T-cell (primary cell): ENCODE measurements at regions not wholly inside any gene's neighbourhood (a gene's known extent, or its start where the extent isn't known, plus 50 kb on each side); places are given as distances from the start of the nearest gene placed in this dataset.
"Not testable (repeated sequence)": the region's sequence is repeated elsewhere in the genome, so short reads cannot be mapped to it uniquely, and the experiment has no call there.

Experiments
- ATAC-seq, 4 experiments: fragments of 200-7000 bp in 3 of 4; fragments of 150-1000 bp in 1 of 4; cut with Tn5 transposase; replicated peaks in 1 of 4; 1 replicate in 3 of 4; 2 replicates in 1 of 4; pipeline ENCODE4 v1.10.0; 2021; ENCODE audit warnings: moderate library complexity in 3 of 4, mild to moderate bottlenecking in 2 of 4, moderate number of reproducible peaks in 1 of 4
- CTCF ChIA-PET, 2 donors: fragments of 300-600 bp; sonication (Branson Sonifier 250); formaldehyde crosslinking; loops; one replicate each; lab custom pipeline; 2022; ENCODE audit warnings: antibody characterized with exemption in 2 of 2; lab: Charles Lee
- POLR2A ChIA-PET, 2 donors: fragments of 300-600 bp; sonication (Branson Sonifier 250); formaldehyde crosslinking; loops; one replicate each; lab custom pipeline; 2022; ENCODE audit warnings: antibody characterized with exemption in 2 of 2; lab: Charles Lee
- DNase-seq, 35 experiments: peaks; one replicate each; pipeline versions ENCODE4 v3.0.0 to v3.0.0-alpha.2; 2013 to 2023
- H3K27ac ChIP-seq: one replicate; pipeline ENCODE4 v1.5.1; 2013; ENCODE audit warnings: low read length
- H3K27me3 ChIP-seq, 2 experiments: replicated peaks in 1 of 2; 1 replicate in 1 of 2; 2 replicates in 1 of 2; pipeline versions ENCODE4 v1.6.1 to v1.7.0; 2013; ENCODE audit warnings: low read length in 1 of 2, mixed read lengths in 1 of 2; ENCODE audit not compliant: control insufficient read depth in 2 of 2, insufficient read depth in 2 of 2; ENCODE audit errors: extremely low read depth in 1 of 2
- H3K36me3 ChIP-seq, 2 donors: 1 replicate in 1 of 2; 2 replicates in 1 of 2; pipeline versions ENCODE4 v1.6.1 to v1.7.0; 2013; ENCODE audit warnings: low read length in 1 of 2; ENCODE audit not compliant: control insufficient read depth in 2 of 2, insufficient read depth in 1 of 2; ENCODE audit errors: extremely low read depth in 1 of 2
- H3K4me1 ChIP-seq, 2 experiments: 1 replicate in 1 of 2; 2 replicates in 1 of 2; pipeline versions ENCODE4 v1.6.1 to v1.7.0; 2013; ENCODE audit warnings: low read length in 2 of 2, mixed read lengths in 1 of 2; ENCODE audit not compliant: insufficient read depth in 2 of 2, control insufficient read depth in 1 of 2; ENCODE audit errors: extremely low read depth in 1 of 2
- H3K4me3 ChIP-seq, 2 donors: 1 replicate in 1 of 2; 2 replicates in 1 of 2; pipeline versions ENCODE4 v1.5.1 to v1.7.0; 2013; ENCODE audit warnings: mild to moderate bottlenecking in 2 of 2, low read length in 1 of 2, moderate library complexity in 1 of 2; ENCODE audit not compliant: control insufficient read depth in 1 of 2; ENCODE audit errors: extremely low read depth in 1 of 2
- H3K9me3 ChIP-seq: 2 replicates; pipeline ENCODE4 v1.7.0; 2013
- H3K27ac Mint-ChIP-seq, 2 donors: one replicate each; pipeline ENCODE4 v1.8.0; 2020 to 2021; ENCODE audit warnings: mild to moderate bottlenecking in 2 of 2, mixed read lengths in 2 of 2
- H3K27me3 Mint-ChIP-seq, 2 donors: one replicate each; pipeline ENCODE4 v1.8.0; 2021 to 2022; ENCODE audit warnings: mixed read lengths in 2 of 2
- H3K36me3 Mint-ChIP-seq: one replicate; pipeline ENCODE4 v1.8.0; 2021; ENCODE audit warnings: mixed read lengths
- H3K4me1 Mint-ChIP-seq, 3 donors: one replicate each; pipeline ENCODE4 v1.8.0; 2020 to 2022; ENCODE audit warnings: mixed read lengths in 3 of 3, mild to moderate bottlenecking in 1 of 3
- H3K4me3 Mint-ChIP-seq, 3 donors: one replicate each; pipeline ENCODE4 v1.8.0; 2020 to 2022; ENCODE audit warnings: mild to moderate bottlenecking in 3 of 3, mixed read lengths in 3 of 3, moderate library complexity in 3 of 3
- H3K9me3 Mint-ChIP-seq, 3 donors: one replicate each; pipeline ENCODE4 v1.8.0; 2020 to 2022; ENCODE audit warnings: mixed read lengths in 3 of 3
- WGBS: methylation state at CpG from one replicate; pipeline ENCODE4 v1.1.5; 2013; ENCODE audit warnings: missing lambda C conversion rate; ENCODE audit not compliant: insufficient coverage; 5-methylcytosine and 5-hydroxymethylcytosine counted together

DNA sequence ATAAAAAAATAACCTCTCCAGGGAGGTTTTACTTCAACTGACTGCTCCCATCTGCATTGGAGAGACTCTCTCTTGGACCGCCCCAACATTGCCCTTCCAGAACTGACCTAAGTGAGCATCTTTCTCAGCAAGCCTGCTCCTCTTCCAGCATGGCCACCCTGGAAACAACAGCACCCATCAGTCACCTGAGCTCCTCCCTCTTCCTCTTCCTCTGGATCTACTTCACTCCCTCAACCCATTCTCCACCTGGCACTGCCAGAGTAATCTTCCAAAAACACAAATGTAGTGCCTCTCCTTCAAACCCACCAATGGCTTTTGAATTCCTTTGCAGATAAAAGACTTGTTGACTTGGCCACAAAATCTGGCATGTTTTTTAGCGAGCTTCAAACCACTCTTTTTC lies 128.8 kb upstream of the NR2F2 start:
- H3K27ac ChIP-seq = no peak overlapping the region
- no peak overlapping the region for H3K4me3 ChIP-seq
- POLR2A ChIA-PET = no interaction called here
- 81% methylated on average over 2 of the region's 2 CpGs for WGBS
- CTCF ChIA-PET = no interaction called here
- H3K27me3 Mint-ChIP-seq = peaks cover 17 to 19% of the 10 kb centered on the region in 2 donors
- H3K9me3 ChIP-seq = no peaks in the 10 kb centered on the region
- no peaks in the 10 kb centered on the region for H3K36me3 ChIP-seq
- H3K4me1 ChIP-seq = no peaks in the 10 kb centered on the region
- ATAC-seq (no peak), DNase-seq (no peak)
- H3K9me3 Mint-ChIP-seq = peaks cover 0 to 12% (median 10%) of the 10 kb centered on the region in 3 donors
- H3K4me1 Mint-ChIP-seq = no peaks in the 10 kb centered on the region
- no peak overlapping the region for H3K27ac Mint-ChIP-seq
- H3K4me3 Mint-ChIP-seq = no peak overlapping the region
- peaks cover 0 to 4% of the 10 kb centered on the region in 2 experiments for H3K27me3 ChIP-seq
- no peaks in the 10 kb centered on the region for H3K36me3 Mint-ChIP-seq

DNA sequence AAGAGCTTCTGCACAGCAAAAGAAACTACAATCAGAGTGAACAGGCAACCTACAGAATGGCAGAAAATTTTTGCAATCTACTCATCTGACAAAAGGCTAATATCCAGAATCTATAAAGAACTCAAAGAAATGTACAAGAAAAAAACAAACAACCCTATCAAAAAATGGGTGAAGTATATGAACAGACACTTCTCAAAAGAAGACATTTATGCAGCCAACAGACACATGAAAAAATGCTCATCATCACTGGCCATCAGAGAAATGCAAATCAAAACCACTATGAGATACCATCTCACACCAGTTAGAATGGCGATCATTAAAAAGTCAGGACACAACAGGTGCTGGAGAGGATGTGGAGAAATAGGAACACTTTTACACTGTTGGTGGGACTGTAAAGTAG lies 124.9 kb upstream of the NR2F2 start:
- H3K27ac Mint-ChIP-seq, H3K9me3 ChIP-seq, H3K36me3 Mint-ChIP-seq, H3K4me3 Mint-ChIP-seq, H3K36me3 ChIP-seq, CTCF ChIA-PET, H3K27me3 Mint-ChIP-seq, H3K27me3 ChIP-seq, H3K4me3 ChIP-seq, POLR2A ChIA-PET, H3K4me1 Mint-ChIP-seq, ATAC-seq, H3K27ac ChIP-seq, DNase-seq, H3K4me1 ChIP-seq: not testable (repeated sequence)
- H3K9me3 Mint-ChIP-seq = peaks cover 0 to 18% (median 12%) of the 10 kb centered on the region in 3 donors
- no CpG with 5 or more reads among the region's 1 CpG for WGBS

DNA sequence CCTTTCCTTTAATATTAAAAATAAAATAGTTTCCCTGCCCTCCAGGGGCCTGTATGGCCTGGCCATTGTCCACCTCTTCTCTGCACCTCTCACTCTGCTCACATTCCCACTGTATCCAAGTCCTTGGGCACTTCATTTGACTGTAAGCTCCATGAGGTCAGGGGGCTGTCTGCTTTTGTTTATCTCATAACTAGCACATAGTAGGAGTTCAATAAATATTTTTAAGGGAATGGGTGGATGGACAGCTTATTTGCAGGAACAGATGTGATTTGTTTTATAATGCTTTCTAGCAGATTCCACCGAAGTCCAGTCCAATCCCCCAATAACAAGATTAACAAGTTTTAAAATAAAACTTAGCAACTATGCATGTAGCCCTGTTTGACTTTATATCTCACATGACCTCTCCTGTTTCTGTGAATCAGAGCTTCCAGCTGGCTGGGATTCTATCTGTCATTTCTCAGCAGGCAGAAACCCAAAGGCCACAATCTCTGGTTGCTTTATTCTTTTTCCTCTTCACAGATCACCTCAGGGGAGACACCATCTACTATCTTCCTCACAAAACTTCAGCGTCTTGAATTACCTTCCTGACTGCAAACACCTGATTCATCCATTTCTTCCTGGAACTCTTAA lies 123.0 kb upstream of the NR2F2 start:
- no peaks in the 10 kb centered on the region for H3K36me3 ChIP-seq
- DNase-seq = no peak
- ChIA-PET POLR2A (no interaction called here), CTCF (no interaction called here)
- H3K27me3 Mint-ChIP-seq = no peaks in the 10 kb centered on the region
- H3K27ac Mint-ChIP-seq = no peak overlapping the region
- H3K36me3 Mint-ChIP-seq = no peaks in the 10 kb centered on the region
- H3K4me1 Mint-ChIP-seq = no peaks in the 10 kb centered on the region
- H3K9me3 ChIP-seq = no peaks in the 10 kb centered on the region
- no peak overlapping the region for H3K4me3 ChIP-seq
- 100% methylated on average over 1 of the region's 2 CpGs for WGBS
- H3K27ac ChIP-seq = no peak overlapping the region
- no peak overlapping the region for H3K4me3 Mint-ChIP-seq
- no peak for ATAC-seq
- H3K27me3 ChIP-seq = no peaks in the 10 kb centered on the region
- no peaks in the 10 kb centered on the region for H3K4me1 ChIP-seq
- H3K9me3 Mint-ChIP-seq = peaks cover 0 to 11% (median 0%) of the 10 kb centered on the region in 3 donors

DNA sequence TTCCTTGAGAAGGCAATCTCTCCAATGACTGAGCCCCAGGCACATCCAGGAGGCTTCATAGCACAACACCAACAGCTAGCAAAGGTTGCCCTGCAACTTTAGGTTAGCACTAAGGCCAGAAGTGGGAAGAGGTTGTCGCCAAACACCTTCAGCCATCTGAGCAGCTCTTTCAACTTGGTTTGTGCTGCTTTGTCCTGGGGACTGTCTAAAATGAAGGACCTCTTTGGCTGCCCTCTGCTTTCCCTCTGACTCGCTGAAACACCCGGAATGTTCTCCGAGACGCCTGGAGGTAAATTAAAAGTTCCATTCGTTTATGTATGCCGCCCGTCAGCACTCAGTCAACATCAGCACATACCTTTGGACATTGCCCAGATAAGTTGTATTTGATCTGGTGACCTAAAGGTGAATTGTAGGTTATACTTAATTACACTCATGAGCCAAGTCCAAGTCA lies 121.2 kb upstream of the NR2F2 start:
- ChIA-PET CTCF (no interaction called here), POLR2A (no interaction called here)
- ATAC-seq = no peak
- Histone ChIP-seq H3K9me3 (no peaks in the 10 kb centered on the region), H3K4me3 (no peak overlapping the region), H3K27me3 (no peaks in the 10 kb centered on the region), H3K4me1 (no peaks in the 10 kb centered on the region), H3K27ac (no peak overlapping the region), H3K36me3 (no peaks in the 10 kb centered on the region)
- WGBS = 83% methylated on average over 2 of the region's 8 CpGs
- H3K9me3 Mint-ChIP-seq = peaks cover 0 to 8% (median 0%) of the 10 kb centered on the region in 3 donors
- no peak overlapping the region for H3K4me3 Mint-ChIP-seq
- no peaks in the 10 kb centered on the region for H3K36me3 Mint-ChIP-seq
- H3K4me1 Mint-ChIP-seq = no peaks in the 10 kb centered on the region
- no peak overlapping the region for H3K27ac Mint-ChIP-seq
- H3K27me3 Mint-ChIP-seq = no peaks in the 10 kb centered on the region
- DNase-seq = no peak

DNA sequence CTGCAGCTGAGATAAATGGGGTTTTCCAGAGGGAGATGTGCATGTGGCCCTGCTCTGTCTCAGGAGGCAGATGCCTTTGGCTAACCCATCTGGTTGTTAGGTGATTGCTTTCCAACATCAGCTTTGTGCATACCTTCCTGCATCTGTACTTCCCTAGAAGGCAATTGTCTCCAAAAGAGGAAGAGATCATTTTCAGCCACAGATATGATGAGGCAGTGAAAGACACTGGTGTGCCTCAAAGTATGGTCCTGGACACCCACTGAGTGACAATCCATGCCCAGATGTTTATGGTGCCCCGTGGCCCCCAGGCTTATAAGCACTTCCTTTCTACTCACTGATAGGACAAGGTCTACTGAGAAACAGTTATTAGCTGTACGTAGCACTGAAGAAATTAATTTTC lies 117.5 kb upstream of the NR2F2 start:
- Histone ChIP-seq H3K4me3 (no peak overlapping the region), H3K9me3 (no peaks in the 10 kb centered on the region), H3K36me3 (no peaks in the 10 kb centered on the region), H3K4me1 (no peaks in the 10 kb centered on the region), H3K27ac (no peak overlapping the region), H3K27me3 (no peaks in the 10 kb centered on the region)
- ATAC-seq (no peak), DNase-seq (no peak)
- Mint-ChIP-seq H3K4me3 (no peak overlapping the region), H3K9me3 (no peaks in the 10 kb centered on the region), H3K4me1 (no peaks in the 10 kb centered on the region), H3K27ac (no peak overlapping the region), H3K27me3 (peaks cover 0 to 5% of the 10 kb centered on the region in 2 donors), H3K36me3 (no peaks in the 10 kb centered on the region)
- ChIA-PET CTCF (no interaction called here), POLR2A (no interaction called here)
- WGBS = 0% methylated on average over 1 of the region's 2 CpGs

DNA sequence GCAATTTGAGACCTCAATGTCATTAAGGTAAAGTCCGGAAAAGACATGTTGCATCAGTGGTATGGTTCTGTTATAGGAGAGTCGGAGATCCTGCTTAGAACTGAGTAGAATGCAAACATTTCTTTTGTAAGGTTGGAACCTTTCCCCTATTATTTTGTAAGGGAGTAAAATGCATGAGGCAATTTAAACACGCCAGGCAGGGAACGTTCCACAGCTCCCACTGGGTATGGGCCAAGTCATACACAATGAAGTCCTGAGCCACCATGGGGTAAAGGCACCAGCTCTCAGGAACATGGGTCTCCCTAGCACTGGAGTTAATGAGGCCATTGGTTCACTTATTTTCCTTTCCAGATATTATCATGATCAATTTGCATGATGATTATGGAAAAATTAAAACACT lies 116.6 kb upstream of the NR2F2 start:
- Mint-ChIP-seq H3K4me1 (no peaks in the 10 kb centered on the region), H3K9me3 (no peaks in the 10 kb centered on the region), H3K27me3 (peaks cover 0 to 5% of the 10 kb centered on the region in 2 donors), H3K4me3 (no peak overlapping the region), H3K27ac (no peak overlapping the region), H3K36me3 (no peaks in the 10 kb centered on the region)
- CTCF ChIA-PET = no interaction called here
- H3K27me3 ChIP-seq = no peaks in the 10 kb centered on the region
- no peaks in the 10 kb centered on the region for H3K9me3 ChIP-seq
- H3K4me1 ChIP-seq = no peaks in the 10 kb centered on the region
- ATAC-seq = no peak
- H3K36me3 ChIP-seq = no peaks in the 10 kb centered on the region
- POLR2A ChIA-PET = interaction anchor here in 1 of 2 donors (0.9 kb wide), 1 partner anchor 227 kb away, joined by 4 read pairs; no protein-coding TSS in a partner anchor
- no peak for DNase-seq
- H3K27ac ChIP-seq = no peak overlapping the region
- no peak overlapping the region for H3K4me3 ChIP-seq
- WGBS = 100% methylated on average over 2 of the region's 4 CpGs

DNA sequence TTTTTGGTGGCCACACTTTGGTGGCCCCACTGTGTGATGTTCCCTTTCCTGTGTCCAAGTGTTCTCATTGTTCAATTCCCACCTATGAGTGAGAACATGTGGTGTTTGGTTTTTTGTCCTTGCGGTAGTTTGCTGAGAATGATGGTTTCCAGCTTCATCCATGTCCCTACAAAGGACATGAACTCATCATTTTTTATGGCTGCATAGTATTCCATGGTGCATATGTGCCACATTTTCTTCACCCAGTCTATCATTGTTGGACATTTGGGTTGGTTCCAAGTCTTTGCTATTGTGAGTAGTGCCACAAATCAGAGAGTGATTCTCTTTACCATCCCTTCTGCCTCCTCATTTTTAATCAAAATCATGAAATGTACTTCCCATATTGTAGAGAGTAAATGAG lies 114.0 kb upstream of the NR2F2 start:
- WGBS = no CpG with 5 or more reads among the region's 1 CpG
- H3K4me3 ChIP-seq, H3K27ac ChIP-seq, H3K4me3 Mint-ChIP-seq, H3K36me3 ChIP-seq, H3K36me3 Mint-ChIP-seq, DNase-seq, CTCF ChIA-PET, H3K4me1 ChIP-seq, POLR2A ChIA-PET, H3K9me3 ChIP-seq, H3K9me3 Mint-ChIP-seq, H3K4me1 Mint-ChIP-seq, ATAC-seq, H3K27ac Mint-ChIP-seq, H3K27me3 ChIP-seq: not testable (repeated sequence)
- H3K27me3 Mint-ChIP-seq = peaks cover 4 to 11% of the 10 kb centered on the region in 2 donors
